Testis (tissue), 2 donors: ENCODE measurements at regions not wholly inside any gene's neighbourhood (a gene's known extent, or its start where the extent isn't known, plus 50 kb on each side); places are given as distances from the start of the nearest gene placed in this dataset.

Experiments
- DNase-seq: peaks from one replicate; pipeline ENCODE4 v3.0.0-alpha.2; 2019
- H3K27ac ChIP-seq, 2 donors: fragments of 200-600 bp; sonication (generic); one replicate each; pipeline ENCODE4 v1.5.1; 2019
- H3K27me3 ChIP-seq: fragments of 200-600 bp; sonication (generic); one replicate; pipeline ENCODE4 v1.5.1; 2019
- H3K36me3 ChIP-seq: fragments of 200-600 bp; sonication (generic); one replicate; pipeline ENCODE4 v1.5.1; 2017; ENCODE audit warnings: low read depth; ENCODE audit errors: missing control alignments
- H3K4me1 ChIP-seq: fragments of 200-600 bp; sonication (generic); one replicate; pipeline ENCODE4 v1.5.1; 2019
- H3K4me3 ChIP-seq, 2 donors: fragments of 200-600 bp; sonication (generic); one replicate each; pipeline ENCODE4 v1.5.1; 2017 to 2019
- H3K9me3 ChIP-seq: fragments of 200-600 bp; sonication (generic); one replicate; pipeline ENCODE4 v1.5.1; 2017
- CTCF ChIP-seq, 3 experiments: fragments of 450-650 bp in 2 of 3; fragments of 200-600 bp in 1 of 3; sonication (generic) in 1 of 3; IDR thresholded peaks; one replicate each; pipeline ENCODE4 v1.5.1; 2016 to 2019; ENCODE audit warnings: antibody characterized with exemption in 3 of 3, mild to moderate bottlenecking in 2 of 3, moderate library complexity in 1 of 3
- POLR2A ChIP-seq: fragments of 450-650 bp; IDR thresholded peaks from one replicate; pipeline ENCODE4 v1.6.1; 2017; ENCODE audit warnings: antibody characterized with exemption, mild to moderate bottlenecking, moderate library complexity
- WGBS, 2 donors: methylation state at CpG; one replicate each; pipeline ENCODE4 v1.1.5; 2018; 5-methylcytosine and 5-hydroxymethylcytosine counted together
- intact Hi-C: fragments of 100-400 bp; cut with DNase I; formaldehyde crosslinking; loops from one replicate; pipeline ENCODE4 v1.15.1; 2023; ENCODE audit warnings: low total_unique reads

DNA sequence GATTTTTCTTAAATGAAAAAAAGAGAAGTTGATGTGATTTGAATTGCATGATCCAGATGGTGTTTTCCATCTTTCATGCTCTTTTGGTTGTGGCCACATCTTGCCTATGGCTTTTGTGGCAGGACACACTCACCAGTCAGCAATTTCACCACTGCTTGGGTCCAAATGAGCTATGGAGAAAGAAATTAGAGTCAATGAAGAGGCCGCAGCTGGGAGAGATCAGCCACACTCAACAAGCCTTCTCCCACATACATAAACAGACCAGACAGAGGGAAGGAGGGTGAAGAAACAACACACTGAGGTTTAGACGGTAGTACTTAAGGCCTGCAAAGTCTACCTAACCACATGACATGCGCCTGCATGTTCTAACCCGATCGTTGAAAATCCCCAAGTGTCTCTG, 110.7 kb upstream of the CDIN1 start:
- Histone ChIP-seq H3K9me3 (no peaks in the 10 kb centered on the region), H3K36me3 (no peaks in the 10 kb centered on the region), H3K4me1 (no peaks in the 10 kb centered on the region), H3K27me3 (no peaks in the 10 kb centered on the region), H3K27ac (no peak overlapping the region), H3K4me3 (no peak overlapping the region)
- no peak for TF ChIP-seq CTCF (IDR thresholded peaks at IDR 0.05)
- TF ChIP-seq POLR2A: no peak
- WGBS, 2 donors: 78 to 79% methylated on average over 5 of the region's 5 CpGs
- intact Hi-C loops: no loop called here
- no peak for DNase-seq

- H3K4me1 ChIP-seq: no peaks in the 10 kb centered on the region
- TF ChIP-seq POLR2A: no peak
- no peak for TF ChIP-seq CTCF (IDR thresholded peaks at IDR 0.05)
- no peak overlapping the region for H3K4me3 ChIP-seq
- 66 to 69% methylated on average over 7 of the region's 7 CpGs for WGBS, 2 donors
- no peaks in the 10 kb centered on the region for H3K36me3 ChIP-seq
- no peaks in the 10 kb centered on the region for H3K9me3 ChIP-seq
- H3K27ac ChIP-seq: no peak overlapping the region
- intact Hi-C loops: no loop called here
- H3K27me3 ChIP-seq: no peaks in the 10 kb centered on the region
- DNase-seq: no peak
Measured at GRCh38 chr15:36469311-36469966, 110.0 kb upstream of the CDIN1 start.

DNA sequence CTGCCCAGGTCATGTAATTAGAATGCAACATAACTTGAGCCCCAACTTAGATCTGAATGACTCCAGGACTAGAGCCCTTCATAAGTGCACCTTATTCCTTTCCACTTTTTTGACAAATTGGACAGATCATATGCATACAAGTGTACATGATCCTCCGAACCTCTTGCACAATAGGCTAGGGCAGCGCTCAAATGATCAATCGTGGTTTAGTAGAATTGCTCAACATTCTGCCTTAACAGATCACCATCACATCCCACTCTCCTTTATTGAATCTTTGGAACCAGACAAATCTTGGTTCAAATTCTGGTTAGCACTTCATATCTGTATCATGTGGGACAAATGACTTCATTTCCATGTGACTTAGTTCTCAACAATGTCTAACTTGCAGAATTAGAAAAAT, 106.8 kb upstream of the CDIN1 start:
- no peak overlapping the region for H3K27ac ChIP-seq
- no peak for DNase-seq
- no peaks in the 10 kb centered on the region for H3K27me3 ChIP-seq
- 85 to 97% methylated on average over 3 of the region's 3 CpGs for WGBS, 2 donors
- H3K36me3 ChIP-seq: no peaks in the 10 kb centered on the region
- H3K4me1 ChIP-seq: no peaks in the 10 kb centered on the region
- TF ChIP-seq CTCF (IDR thresholded peaks at IDR 0.05): no peak
- no peak for TF ChIP-seq POLR2A
- no peak overlapping the region for H3K4me3 ChIP-seq
- intact Hi-C loops: no loop called here
- no peaks in the 10 kb centered on the region for H3K9me3 ChIP-seq

DNA sequence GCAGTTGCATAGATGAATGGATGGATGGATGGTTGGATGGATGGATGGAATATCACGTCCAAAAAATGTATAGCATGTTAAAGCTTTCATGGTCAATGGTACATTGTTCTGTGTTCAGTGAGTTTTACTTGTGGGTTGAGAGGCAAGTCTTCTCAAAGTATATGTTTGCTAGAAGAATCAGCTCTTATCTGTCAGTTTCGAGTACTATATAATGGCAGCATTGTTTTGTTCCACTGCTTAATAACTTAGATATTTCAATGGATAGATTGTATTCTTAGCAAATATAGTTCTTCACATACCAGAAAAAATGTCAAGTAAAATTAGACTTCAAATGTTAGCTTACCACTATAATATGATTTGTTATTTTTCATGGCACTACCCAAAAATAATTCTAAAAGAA, 100.9 kb upstream of the CDIN1 start:
- Histone ChIP-seq H3K4me1 (no peaks in the 10 kb centered on the region), H3K36me3 (no peaks in the 10 kb centered on the region), H3K4me3 (no peak overlapping the region), H3K27me3 (no peaks in the 10 kb centered on the region), H3K9me3 (no peaks in the 10 kb centered on the region), H3K27ac (no peak overlapping the region)
- WGBS, 2 donors: 60 to 79% methylated on average over 2 of the region's 2 CpGs
- TF ChIP-seq POLR2A: no peak
- no peak for TF ChIP-seq CTCF (IDR thresholded peaks at IDR 0.05)
- no peak for DNase-seq
- intact Hi-C loops: no loop called here

DNA sequence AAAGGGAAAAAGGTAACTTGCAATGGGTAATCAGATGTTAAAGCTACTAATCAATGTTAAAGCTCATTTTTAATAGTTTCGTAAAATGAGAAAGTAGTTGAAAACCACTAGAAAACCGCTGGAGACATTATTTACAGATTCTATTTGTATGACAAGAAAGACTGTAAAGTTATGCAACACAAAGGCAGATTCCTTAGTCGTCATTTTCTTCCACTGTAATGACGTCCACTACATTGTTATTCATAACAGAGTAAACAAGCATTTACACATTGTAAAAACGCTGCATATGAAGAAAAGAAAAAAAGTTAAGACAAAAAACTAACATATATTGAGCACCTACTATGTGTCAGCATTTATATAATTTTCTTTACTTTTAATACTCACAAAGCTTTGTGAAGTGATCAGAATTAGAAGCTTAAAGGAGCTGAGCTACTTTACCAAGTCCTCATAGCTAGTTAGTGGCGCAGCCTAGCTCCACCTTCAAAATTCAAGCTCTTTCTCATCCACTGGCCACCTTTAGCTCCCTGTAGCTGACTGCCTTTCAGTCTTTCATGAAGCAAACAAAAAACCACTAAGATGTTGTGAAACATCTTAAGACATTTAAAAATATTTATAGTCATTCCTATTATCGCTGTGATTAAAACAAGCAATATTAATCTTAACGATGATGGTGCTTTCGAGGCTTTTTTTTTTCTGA, 100.1 kb upstream of the CDIN1 start:
- no peaks in the 10 kb centered on the region for H3K36me3 ChIP-seq
- TF ChIP-seq CTCF (IDR thresholded peaks at IDR 0.05): no peak
- TF ChIP-seq POLR2A: no peak
- H3K9me3 ChIP-seq: no peaks in the 10 kb centered on the region
- DNase-seq: no peak
- no peaks in the 10 kb centered on the region for H3K27me3 ChIP-seq
- no peak overlapping the region for H3K4me3 ChIP-seq
- no peaks in the 10 kb centered on the region for H3K4me1 ChIP-seq
- intact Hi-C loops: no loop called here
- no peak overlapping the region for H3K27ac ChIP-seq
- WGBS, 2 donors: 67 to 70% methylated on average over 9 of the region's 9 CpGs
